CD14-positive monocyte (primary cell): ENCODE measurements at regions not wholly inside any gene's neighbourhood (a gene's known extent, or its start where the extent isn't known, plus 50 kb on each side); places are given as distances from the start of the nearest gene placed in this dataset.

ENCODE experiments used
- DNase-seq, 3 donors: peaks; one replicate each; pipeline ENCODE4 v3.0.0-alpha.2; 2011 to 2022
- H2AFZ ChIP-seq: 2 replicates; pipeline ENCODE4 v1.6.0; 2012; ENCODE audit warnings: mild to moderate bottlenecking, low read depth, low read length, inconsistent platforms; ENCODE audit not compliant: insufficient read depth, poor library complexity, severe bottlenecking
- H3K27ac ChIP-seq, 2 donors: 1 replicate in 1 of 2; 2 replicates in 1 of 2; pipeline ENCODE4 v1.5.1; 2012 to 2013; ENCODE audit warnings: low read length in 2 of 2, control low read depth in 1 of 2, inconsistent platforms in 1 of 2, low read depth in 1 of 2, mild to moderate bottlenecking in 1 of 2
- H3K27me3 ChIP-seq, 2 donors: one replicate each; pipeline versions ENCODE4 v1.6.0 to v1.6.1; 2011 to 2013; ENCODE audit warnings: low read length in 2 of 2; ENCODE audit not compliant: control insufficient read depth in 2 of 2, insufficient read depth in 2 of 2
- H3K36me3 ChIP-seq, 2 donors: replicated peaks in 1 of 2; 1 replicate in 1 of 2; 2 replicates in 1 of 2; pipeline versions ENCODE4 v1.5.1 to v1.6.1; 2012 to 2013; ENCODE audit warnings: low read length in 2 of 2, control low read depth in 1 of 2, inconsistent platforms in 1 of 2, mild to moderate bottlenecking in 1 of 2; ENCODE audit not compliant: insufficient read depth in 2 of 2, control insufficient read depth in 1 of 2
- H3K4me1 ChIP-seq, 2 donors: 1 replicate in 1 of 2; 2 replicates in 1 of 2; pipeline versions ENCODE4 v1.5.1 to v1.6.1; 2012 to 2013; ENCODE audit warnings: low read length in 2 of 2, control low read depth in 1 of 2, inconsistent platforms in 1 of 2, mild to moderate bottlenecking in 1 of 2, moderate library complexity in 1 of 2; ENCODE audit not compliant: insufficient read depth in 2 of 2, control insufficient read depth in 1 of 2
- H3K4me2 ChIP-seq: replicated peaks from 2 replicates; pipeline ENCODE3; 2012; ENCODE audit warnings: low read length, moderate library complexity, mild to moderate bottlenecking; ENCODE audit not compliant: poor library complexity, severe bottlenecking; ENCODE audit errors: extremely low read depth
- H3K4me3 ChIP-seq, 3 experiments: fragments of 200-600 bp in 1 of 3; sonication (generic) in 1 of 3; replicated peaks in 1 of 3; 1 replicate in 2 of 3; 2 replicates in 1 of 3; pipeline ENCODE4 v1.5.1; 2011 to 2013; ENCODE audit warnings: low read length in 3 of 3, mild to moderate bottlenecking in 3 of 3, control low read depth in 2 of 3, low read depth in 2 of 3, inconsistent platforms in 1 of 3, moderate library complexity in 1 of 3
- H3K79me2 ChIP-seq: 2 replicates; pipeline ENCODE4 v1.6.0; 2012; ENCODE audit warnings: mild to moderate bottlenecking, control low read depth, inconsistent platforms, low read length, moderate library complexity; ENCODE audit not compliant: insufficient read depth
- H3K9ac ChIP-seq: 2 replicates; pipeline ENCODE4 v1.6.0; 2017; ENCODE audit warnings: low read length, mild to moderate bottlenecking; ENCODE audit not compliant: insufficient read depth, poor library complexity, severe bottlenecking
- H3K9me3 ChIP-seq, 2 donors: replicated peaks in 1 of 2; 1 replicate in 1 of 2; 2 replicates in 1 of 2; pipeline versions ENCODE4 v1.5.1 to v1.6.1; 2012 to 2013; ENCODE audit warnings: low read length in 2 of 2, control low read depth in 1 of 2; ENCODE audit not compliant: control insufficient read depth in 1 of 2, insufficient read depth in 1 of 2
- H4K20me1 ChIP-seq: 2 replicates; pipeline ENCODE4 v1.6.0; 2012; ENCODE audit warnings: mild to moderate bottlenecking, low read length, control low read depth, moderate library complexity; ENCODE audit not compliant: insufficient read depth
- H3K27ac Mint-ChIP-seq, 7 donors: one replicate each; pipeline ENCODE4 v1.8.0; 2020; ENCODE audit warnings: mild to moderate bottlenecking in 7 of 7, mixed read lengths in 7 of 7, moderate library complexity in 6 of 7, inconsistent platforms in 2 of 7
- H3K27me3 Mint-ChIP-seq, 3 donors: one replicate each; pipeline ENCODE4 v1.8.0; 2021 to 2022; ENCODE audit warnings: low read depth in 3 of 3, mild to moderate bottlenecking in 3 of 3, mixed read lengths in 3 of 3, moderate library complexity in 3 of 3, inconsistent platforms in 1 of 3
- H3K36me3 Mint-ChIP-seq, 2 donors: one replicate each; pipeline ENCODE4 v1.8.0; 2020; ENCODE audit warnings: mixed read lengths in 2 of 2, inconsistent platforms in 1 of 2, mild to moderate bottlenecking in 1 of 2
- H3K4me1 Mint-ChIP-seq: one replicate; pipeline ENCODE4 v1.8.0; 2020; ENCODE audit warnings: mild to moderate bottlenecking, mixed read lengths
- H3K4me3 Mint-ChIP-seq, 2 donors: one replicate each; pipeline ENCODE4 v1.8.0; 2020; ENCODE audit warnings: mild to moderate bottlenecking in 2 of 2, mixed read lengths in 2 of 2, moderate library complexity in 1 of 2
- H3K9me3 Mint-ChIP-seq, 7 donors: one replicate each; pipeline ENCODE4 v1.8.0; 2020 to 2022; ENCODE audit warnings: mixed read lengths in 7 of 7, mild to moderate bottlenecking in 6 of 7, moderate library complexity in 6 of 7, inconsistent platforms in 2 of 7
- CTCF ChIP-seq: fragments of 200-600 bp; IDR thresholded peaks from one replicate; pipeline ENCODE4 v1.8.0; 2022; ENCODE audit warnings: antibody characterized with exemption, mild to moderate bottlenecking
- WGBS: methylation state at CpG from one replicate; pipeline ENCODE4 v1.1.5; 2013; ENCODE audit warnings: missing lambda C conversion rate; ENCODE audit not compliant: insufficient coverage; 5-methylcytosine and 5-hydroxymethylcytosine counted together
- intact Hi-C, 2 donors: fragments of 100-400 bp; cut with micrococcal nuclease; formaldehyde crosslinking; loops; one replicate each; pipeline versions ENCODE4 v1.15.0 to v1.15.1; 2023

GRCh38 chr7:42407021-42407710, 170.2 kb upstream of the GLI3 start:
- no peaks in the 10 kb centered on the region for H3K36me3 Mint-ChIP-seq
- peaks cover 2 to 6% (median 3%) of the 10 kb centered on the region in 3 donors for H3K27me3 Mint-ChIP-seq
- H3K4me3 Mint-ChIP-seq, result no peak overlapping the region
- Histone ChIP-seq H3K9me3 (no peaks in the 10 kb centered on the region), H3K36me3 (no peaks in the 10 kb centered on the region), H3K4me2 (no peak overlapping the region), H3K27ac (no peak overlapping the region), H3K79me2 (no peaks in the 10 kb centered on the region), H3K27me3 (no peaks in the 10 kb centered on the region), H4K20me1 (no peaks in the 10 kb centered on the region), H3K9ac (no peak overlapping the region), H3K4me1 (no peaks in the 10 kb centered on the region), H2AFZ (no peak overlapping the region), H3K4me3 (no peak overlapping the region)
- no peak for DNase-seq
- WGBS, result 91% methylated on average over 5 of the region's 15 CpGs
- TF ChIP-seq CTCF, result no peak
- intact Hi-C loops, result no loop called here
- H3K9me3 Mint-ChIP-seq, result peaks cover 0 to 3% (median 0%) of the 10 kb centered on the region in 7 donors
- H3K4me1 Mint-ChIP-seq, result no peaks in the 10 kb centered on the region
- no peak overlapping the region for H3K27ac Mint-ChIP-seq

GRCh38 chr7:42406358-42406757, 169.3 kb upstream of the GLI3 start:
- Histone ChIP-seq H3K4me2 (no peak overlapping the region), H3K27me3 (no peaks in the 10 kb centered on the region), H3K4me1 (no peaks in the 10 kb centered on the region), H4K20me1 (no peaks in the 10 kb centered on the region), H3K9me3 (no peaks in the 10 kb centered on the region), H3K9ac (no peak overlapping the region), H3K4me3 (no peak overlapping the region), H3K36me3 (no peaks in the 10 kb centered on the region), H3K27ac (no peak overlapping the region), H3K79me2 (no peaks in the 10 kb centered on the region), H2AFZ (no peak overlapping the region)
- Mint-ChIP-seq H3K4me1 (no peaks in the 10 kb centered on the region), H3K27me3 (peaks cover 2 to 6% (median 3%) of the 10 kb centered on the region in 3 donors), H3K4me3 (no peak overlapping the region), H3K27ac (no peak overlapping the region), H3K9me3 (peaks cover 0 to 3% (median 0%) of the 10 kb centered on the region in 7 donors), H3K36me3 (no peaks in the 10 kb centered on the region)
- intact Hi-C loops, result no loop called here
- DNase-seq, result no peak
- no peak for TF ChIP-seq CTCF
- WGBS, result 96% methylated on average over 9 of the region's 16 CpGs
